ENCODE measurements at regions not wholly inside any gene's neighbourhood (a gene's known extent, or its start where the extent isn't known, plus 50 kb on each side); places are given as distances from the start of the nearest gene placed in this dataset.

DNA sequence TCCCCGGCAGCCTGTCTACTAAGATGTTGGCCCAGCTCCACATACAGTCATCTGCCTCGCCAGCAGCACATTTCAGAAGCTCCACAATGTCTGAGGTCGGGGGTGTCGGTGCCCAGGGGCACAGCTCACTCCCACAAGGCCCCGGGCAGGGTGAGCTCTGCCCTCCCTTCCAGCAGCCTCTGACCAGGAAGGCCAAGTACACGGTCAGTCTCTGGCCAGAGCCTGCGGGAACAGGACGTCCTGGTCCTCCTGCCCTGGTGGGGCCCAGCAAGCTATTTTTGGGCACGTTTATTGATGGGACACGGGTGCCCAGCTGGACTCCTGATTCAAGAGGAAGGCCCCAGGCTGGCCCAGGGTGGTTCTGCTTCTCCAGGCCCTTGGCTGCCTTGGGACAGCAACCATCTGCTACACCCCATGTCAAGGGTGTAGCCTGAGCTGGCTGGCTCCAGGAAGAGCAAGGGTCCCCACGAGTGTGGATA, 114.9 kb upstream of the PTPN1 start:
- H3K36me3 ChIP-seq (ENCODE audit: control insufficient read depth, insufficient read depth, low read length): no peaks in the 10 kb centered on the region
- peaks cover 9% of the 10 kb centered on the region for H3K4me1 ChIP-seq (ENCODE audit: control insufficient read depth, insufficient read depth, low read length, poor library complexity, severe bottlenecking)
- no peak overlapping the region for H3K4me3 ChIP-seq (ENCODE audit: extremely low read depth, insufficient read depth, low read length, poor library complexity, severe bottlenecking)
- no peaks in the 10 kb centered on the region for H3K9me3 ChIP-seq (ENCODE audit: control insufficient read depth, low read length)
- no peak overlapping the region for H3K27ac ChIP-seq (ENCODE audit: low read depth, low read length, severe bottlenecking)
- 83 to 92% methylated on average over 9 to 10 of the region's 11 CpGs for WGBS, 2 experiments (ENCODE audit: insufficient coverage in 2 of 2)

DNA sequence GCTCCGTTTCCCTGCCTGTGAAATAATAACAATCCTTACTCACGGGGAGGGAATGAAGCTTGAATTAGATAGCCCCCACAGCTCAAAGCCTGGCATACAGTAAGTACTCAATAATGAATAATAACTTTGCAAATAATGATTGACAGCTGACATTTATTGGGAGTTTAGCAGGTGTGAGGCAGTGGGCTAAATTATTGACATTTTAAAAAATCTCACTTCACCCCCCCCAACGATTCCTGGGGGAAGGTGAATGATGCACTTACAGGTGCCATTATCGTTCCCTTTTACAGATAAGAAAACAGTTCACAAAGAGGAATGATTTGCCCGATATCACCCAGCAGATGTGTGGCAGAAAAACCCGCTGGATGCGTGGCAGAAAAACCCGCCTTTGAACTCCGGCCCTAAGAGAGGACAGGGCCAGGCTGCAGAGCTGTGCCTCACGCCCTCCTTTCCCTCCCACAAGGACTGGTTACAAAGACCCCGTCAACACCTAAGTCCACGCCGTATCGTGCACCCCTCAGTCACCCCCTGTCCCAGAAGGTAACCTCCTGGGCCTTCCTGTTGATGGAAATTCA, 114.2 kb upstream of the PTPN1 start:
- no peak overlapping the region for H3K27ac ChIP-seq (ENCODE audit: low read depth, low read length, severe bottlenecking)
- H3K36me3 ChIP-seq (ENCODE audit: control insufficient read depth, insufficient read depth, low read length): no peaks in the 10 kb centered on the region
- peaks cover 9% of the 10 kb centered on the region for H3K4me1 ChIP-seq (ENCODE audit: control insufficient read depth, insufficient read depth, low read length, poor library complexity, severe bottlenecking)
- H3K4me3 ChIP-seq (ENCODE audit: extremely low read depth, insufficient read depth, low read length, poor library complexity, severe bottlenecking): no peak overlapping the region
- no peaks in the 10 kb centered on the region for H3K9me3 ChIP-seq (ENCODE audit: control insufficient read depth, low read length)
- WGBS, 2 experiments (ENCODE audit: insufficient coverage in 2 of 2): 86 to 91% methylated on average over 11 of the region's 14 CpGs

DNA sequence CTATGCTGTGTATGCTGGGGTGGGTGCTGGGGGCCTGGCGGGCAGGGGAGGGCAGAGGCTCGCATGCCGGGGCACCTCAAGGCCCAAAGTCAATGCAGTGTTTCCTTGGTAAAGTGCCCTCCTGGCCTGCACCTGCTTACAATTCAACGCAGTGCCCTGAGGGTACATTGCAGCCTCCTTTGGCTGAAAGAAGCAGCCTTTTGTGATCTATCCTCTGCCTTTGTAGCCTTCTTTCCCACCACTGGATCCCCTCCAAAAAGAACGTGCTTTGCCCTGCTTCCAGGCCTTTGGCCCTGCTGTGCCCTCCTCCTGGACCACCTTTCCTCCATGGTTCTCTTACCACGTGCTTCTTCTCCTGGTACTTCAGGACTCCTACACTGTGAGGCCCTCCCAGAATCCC, 113.6 kb upstream of the PTPN1 start:
- no peaks in the 10 kb centered on the region for H3K9me3 ChIP-seq (ENCODE audit: control insufficient read depth, low read length)
- no peaks in the 10 kb centered on the region for H3K36me3 ChIP-seq (ENCODE audit: control insufficient read depth, insufficient read depth, low read length)
- 90 to 95% methylated on average over 5 to 6 of the region's 6 CpGs for WGBS, 2 experiments (ENCODE audit: insufficient coverage in 2 of 2)
- no peak overlapping the region for H3K27ac ChIP-seq (ENCODE audit: low read depth, low read length, severe bottlenecking)
- H3K4me1 ChIP-seq (ENCODE audit: control insufficient read depth, insufficient read depth, low read length, poor library complexity, severe bottlenecking): peaks cover 9% of the 10 kb centered on the region
- H3K4me3 ChIP-seq (ENCODE audit: extremely low read depth, insufficient read depth, low read length, poor library complexity, severe bottlenecking): no peak overlapping the region

DNA sequence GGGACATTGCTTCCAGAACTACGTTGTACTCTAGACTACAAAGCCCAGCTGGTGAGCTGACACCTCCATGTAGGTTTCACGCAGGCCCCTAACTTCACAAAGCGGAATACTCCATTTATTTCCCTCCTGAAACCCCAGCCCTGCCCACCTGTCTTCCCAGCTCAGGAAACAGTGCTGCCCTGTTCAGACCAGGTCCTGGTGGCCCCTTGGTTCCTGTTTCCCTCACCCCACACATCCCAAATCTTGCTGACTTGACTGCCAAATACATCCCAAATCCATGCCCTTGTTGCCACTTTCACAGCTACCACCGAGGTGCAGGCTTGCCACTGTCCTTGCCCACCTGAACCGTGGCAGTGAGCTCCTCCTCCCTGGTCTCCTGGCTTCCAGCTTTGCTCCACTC, 113.1 kb upstream of the PTPN1 start:
- no peaks in the 10 kb centered on the region for H3K9me3 ChIP-seq (ENCODE audit: control insufficient read depth, low read length)
- H3K27ac ChIP-seq (ENCODE audit: low read depth, low read length, severe bottlenecking): no peak overlapping the region
- H3K4me1 ChIP-seq (ENCODE audit: control insufficient read depth, insufficient read depth, low read length, poor library complexity, severe bottlenecking): peaks cover 9% of the 10 kb centered on the region
- H3K36me3 ChIP-seq (ENCODE audit: control insufficient read depth, insufficient read depth, low read length): no peaks in the 10 kb centered on the region
- H3K4me3 ChIP-seq (ENCODE audit: extremely low read depth, insufficient read depth, low read length, poor library complexity, severe bottlenecking): no peak overlapping the region
- 91 to 92% methylated on average over 4 to 5 of the region's 5 CpGs for WGBS, 2 experiments (ENCODE audit: insufficient coverage in 2 of 2)

DNA sequence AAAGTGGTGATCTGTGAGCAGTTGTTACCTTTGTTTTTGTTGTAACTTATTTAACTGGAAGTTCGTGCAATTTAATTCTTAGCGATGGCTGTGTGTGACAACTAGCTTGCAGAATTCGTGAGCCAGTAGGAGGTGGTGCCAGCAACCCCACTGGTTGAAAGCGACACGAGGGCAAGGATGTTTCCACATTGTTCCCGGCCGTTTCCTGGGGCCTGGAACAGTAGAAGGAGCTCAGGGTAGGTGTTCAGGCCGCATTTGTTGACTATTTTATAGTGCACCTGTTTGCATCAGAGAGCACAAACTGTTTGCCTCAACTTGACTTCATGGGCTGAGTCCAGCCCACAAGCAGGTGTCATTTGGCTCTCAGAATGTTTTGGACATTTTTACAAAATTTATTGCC, 112.1 kb upstream of the PTPN1 start:
- 83 to 98% methylated on average over 6 to 8 of the region's 8 CpGs for WGBS, 2 experiments (ENCODE audit: insufficient coverage in 2 of 2)
- Histone ChIP-seq H3K36me3 (ENCODE audit: control insufficient read depth, insufficient read depth, low read length) (no peaks in the 10 kb centered on the region), H3K9me3 (ENCODE audit: control insufficient read depth, low read length) (no peaks in the 10 kb centered on the region), H3K27ac (ENCODE audit: low read depth, low read length, severe bottlenecking) (no peak overlapping the region), H3K4me1 (ENCODE audit: control insufficient read depth, insufficient read depth, low read length, poor library complexity, severe bottlenecking) (peaks cover 9% of the 10 kb centered on the region), H3K4me3 (ENCODE audit: extremely low read depth, insufficient read depth, low read length, poor library complexity, severe bottlenecking) (no peak overlapping the region)

DNA sequence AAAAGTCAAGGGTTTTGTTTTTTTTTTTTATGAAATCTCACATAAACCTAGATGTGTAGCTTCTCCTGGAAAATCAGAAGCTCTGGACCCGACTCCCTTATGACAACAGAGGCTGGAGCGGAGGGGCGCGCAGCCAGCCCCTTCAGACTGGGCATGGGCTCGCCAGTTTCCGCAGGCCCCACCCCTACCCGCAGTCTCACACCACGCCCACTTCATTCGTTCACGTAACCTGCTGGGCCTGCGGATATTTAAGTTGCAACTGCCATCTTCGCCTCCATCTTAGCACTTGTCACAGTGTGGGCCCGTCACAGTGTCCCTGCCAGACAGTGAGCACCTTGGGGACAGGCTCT, 111.7 kb upstream of the PTPN1 start:
- 87 to 92% methylated on average over 11 to 12 of the region's 13 CpGs for WGBS, 2 experiments (ENCODE audit: insufficient coverage in 2 of 2)
- no peak overlapping the region for H3K4me3 ChIP-seq (ENCODE audit: extremely low read depth, insufficient read depth, low read length, poor library complexity, severe bottlenecking)
- no peaks in the 10 kb centered on the region for H3K36me3 ChIP-seq (ENCODE audit: control insufficient read depth, insufficient read depth, low read length)
- no peaks in the 10 kb centered on the region for H3K9me3 ChIP-seq (ENCODE audit: control insufficient read depth, low read length)
- peaks cover 9% of the 10 kb centered on the region for H3K4me1 ChIP-seq (ENCODE audit: control insufficient read depth, insufficient read depth, low read length, poor library complexity, severe bottlenecking)
- no peak overlapping the region for H3K27ac ChIP-seq (ENCODE audit: low read depth, low read length, severe bottlenecking)

DNA sequence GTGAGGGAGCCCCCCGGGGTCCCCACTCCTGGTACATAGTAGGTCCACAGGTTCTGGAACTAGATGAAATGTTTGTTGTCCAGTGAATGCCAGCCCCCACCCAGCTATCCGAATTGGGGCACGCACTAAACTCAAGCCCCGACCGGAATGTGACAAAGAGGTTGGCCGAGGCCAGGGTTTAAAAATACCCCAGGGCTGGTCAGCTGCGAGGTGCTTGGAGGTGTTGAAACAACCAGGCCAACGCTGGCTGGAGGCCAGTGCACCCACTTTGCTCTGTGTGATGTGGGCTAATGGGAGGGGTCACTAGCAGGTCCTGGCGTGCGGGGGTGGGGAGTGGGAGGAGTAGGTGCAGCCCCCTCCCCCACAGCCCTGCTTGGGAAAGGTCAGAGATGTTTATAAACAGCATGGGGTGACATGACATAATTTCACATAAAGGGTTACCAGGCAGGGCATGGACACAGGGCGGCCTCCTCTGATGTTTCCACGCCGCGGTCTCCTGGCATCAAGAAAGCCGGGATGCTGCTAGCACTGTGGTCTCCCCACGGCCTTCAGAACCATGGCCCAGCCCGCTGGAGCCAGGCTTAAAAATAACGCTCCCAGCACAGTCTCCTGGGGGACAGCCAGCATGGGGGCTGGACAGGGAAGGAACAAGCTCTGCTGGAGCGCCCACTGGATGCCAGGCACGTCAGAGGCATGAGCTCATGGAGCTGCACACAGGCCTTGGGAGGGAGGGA, 111.2 kb upstream of the PTPN1 start:
- H3K27ac ChIP-seq (ENCODE audit: low read depth, low read length, severe bottlenecking): no peak overlapping the region
- H3K9me3 ChIP-seq (ENCODE audit: control insufficient read depth, low read length): no peaks in the 10 kb centered on the region
- H3K4me1 ChIP-seq (ENCODE audit: control insufficient read depth, insufficient read depth, low read length, poor library complexity, severe bottlenecking): peaks cover 9% of the 10 kb centered on the region
- 85 to 92% methylated on average over 14 to 17 of the region's 20 CpGs for WGBS, 2 experiments (ENCODE audit: insufficient coverage in 2 of 2)
- no peak overlapping the region for H3K4me3 ChIP-seq (ENCODE audit: extremely low read depth, insufficient read depth, low read length, poor library complexity, severe bottlenecking)
- H3K36me3 ChIP-seq (ENCODE audit: control insufficient read depth, insufficient read depth, low read length): no peaks in the 10 kb centered on the region

DNA sequence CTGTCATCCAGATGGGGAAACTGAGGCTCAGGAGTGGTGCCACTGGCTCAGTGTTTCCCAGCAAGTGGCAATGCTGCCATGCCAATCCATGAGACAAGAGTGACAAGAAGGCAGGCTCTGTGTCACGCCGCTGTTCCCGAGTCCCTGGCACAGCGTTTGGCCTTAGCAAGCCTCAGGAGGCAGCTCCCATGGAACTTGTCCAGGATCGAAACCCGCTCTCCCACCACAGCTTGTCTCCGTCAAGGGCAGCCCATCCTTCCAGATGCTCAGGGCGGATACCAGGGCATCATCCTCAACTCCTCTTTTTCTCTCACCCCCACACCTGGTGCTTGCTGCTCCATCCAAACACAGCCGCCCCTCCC, 110.6 kb upstream of the PTPN1 start:
- Histone ChIP-seq H3K9me3 (ENCODE audit: control insufficient read depth, low read length) (no peaks in the 10 kb centered on the region), H3K4me1 (ENCODE audit: control insufficient read depth, insufficient read depth, low read length, poor library complexity, severe bottlenecking) (peaks cover 9% of the 10 kb centered on the region), H3K36me3 (ENCODE audit: control insufficient read depth, insufficient read depth, low read length) (no peaks in the 10 kb centered on the region), H3K27ac (ENCODE audit: low read depth, low read length, severe bottlenecking) (no peak overlapping the region), H3K4me3 (ENCODE audit: extremely low read depth, insufficient read depth, low read length, poor library complexity, severe bottlenecking) (no peak overlapping the region)
- WGBS, 2 experiments (ENCODE audit: insufficient coverage in 2 of 2): 93 to 95% methylated on average over 9 of the region's 9 CpGs

DNA sequence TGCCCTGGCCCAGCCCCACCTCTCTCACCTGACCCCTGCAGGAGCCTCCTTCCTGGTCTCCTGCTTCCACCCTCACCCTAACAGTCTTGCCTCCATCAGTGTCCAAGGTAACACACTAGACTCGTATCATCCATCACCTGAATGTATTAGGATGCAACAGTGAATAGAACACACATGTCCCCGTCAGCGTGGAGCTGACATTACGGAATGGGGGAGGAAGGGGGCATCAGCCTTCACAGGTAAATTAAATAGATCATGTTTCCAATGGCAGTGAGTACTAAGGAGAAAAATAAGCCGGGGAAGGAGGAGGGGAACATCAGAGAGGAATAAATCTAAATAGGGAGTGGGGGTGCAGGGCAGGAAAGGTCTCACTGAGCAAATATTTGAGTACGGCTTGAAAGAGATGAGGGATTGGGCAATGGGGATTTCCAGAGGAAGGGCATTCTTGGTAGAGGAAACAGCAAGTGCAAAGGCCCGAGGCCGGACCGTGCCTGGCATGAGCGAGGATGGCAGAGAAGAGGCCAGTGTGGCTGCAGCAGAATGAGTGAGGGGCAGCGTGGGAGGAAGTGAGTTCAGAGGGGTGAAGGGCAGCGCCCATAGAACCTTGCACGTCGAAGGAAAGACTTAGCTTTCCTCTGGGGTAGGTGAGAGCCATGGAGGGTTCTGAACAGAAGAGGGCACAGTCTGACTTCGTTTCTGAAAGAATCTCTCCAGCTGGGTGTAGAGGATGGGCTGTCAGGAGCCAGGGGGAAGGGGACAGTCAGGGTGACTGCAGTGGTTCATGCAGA, 110.1 kb upstream of the PTPN1 start:
- Histone ChIP-seq H3K36me3 (ENCODE audit: control insufficient read depth, insufficient read depth, low read length) (no peaks in the 10 kb centered on the region), H3K9me3 (ENCODE audit: control insufficient read depth, low read length) (no peaks in the 10 kb centered on the region), H3K4me3 (ENCODE audit: extremely low read depth, insufficient read depth, low read length, poor library complexity, severe bottlenecking) (no peak overlapping the region), H3K4me1 (ENCODE audit: control insufficient read depth, insufficient read depth, low read length, poor library complexity, severe bottlenecking) (peaks cover 9% of the 10 kb centered on the region), H3K27ac (ENCODE audit: low read depth, low read length, severe bottlenecking) (no peak overlapping the region)
- WGBS, 2 experiments (ENCODE audit: insufficient coverage in 2 of 2): 85 to 90% methylated on average over 13 to 14 of the region's 15 CpGs

DNA sequence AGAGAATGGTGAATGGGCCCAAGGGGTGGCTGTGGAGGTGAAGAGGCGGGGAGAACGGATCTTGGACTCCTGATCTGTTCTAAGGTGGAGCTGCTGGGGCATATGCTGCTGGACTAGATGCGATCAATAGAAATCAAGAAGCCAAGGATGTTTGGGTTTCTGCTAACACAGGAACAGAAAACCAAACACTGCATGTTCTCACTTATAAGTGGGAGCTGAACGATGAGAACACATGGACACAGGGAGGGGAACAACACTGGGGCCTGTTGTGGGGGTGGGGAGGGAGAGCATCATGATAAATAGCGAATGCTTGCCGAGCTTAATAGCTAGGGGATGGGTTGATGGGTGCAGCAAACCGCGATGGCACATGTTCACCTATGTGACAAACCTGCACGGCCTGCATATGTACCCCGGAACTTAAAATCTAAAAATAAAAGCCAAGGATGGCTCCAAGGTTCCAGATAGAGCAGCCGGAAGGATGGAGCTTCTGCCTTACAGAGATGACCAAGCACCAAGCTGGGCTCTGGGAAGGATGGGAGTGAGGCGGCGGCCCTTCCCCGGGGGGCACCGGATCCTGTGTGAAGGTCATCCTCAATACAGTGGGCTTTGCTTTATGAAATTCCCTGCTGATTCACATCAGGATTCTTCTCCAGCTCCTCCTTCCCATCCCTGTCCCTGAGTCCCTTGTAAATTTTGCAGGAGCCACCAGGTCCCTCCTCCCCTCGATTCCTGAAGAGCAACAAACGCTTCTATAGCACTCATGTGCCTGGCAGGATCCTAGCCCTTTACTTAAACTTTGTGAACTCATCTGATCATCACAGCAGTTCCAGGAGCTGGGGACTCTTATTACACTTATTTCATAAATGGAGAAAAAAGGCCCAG, 109.2 kb upstream of the PTPN1 start:
- Histone ChIP-seq H3K36me3 (ENCODE audit: control insufficient read depth, insufficient read depth, low read length) (no peaks in the 10 kb centered on the region), H3K4me3 (ENCODE audit: extremely low read depth, insufficient read depth, low read length, poor library complexity, severe bottlenecking) (no peak overlapping the region), H3K9me3 (ENCODE audit: control insufficient read depth, low read length) (no peaks in the 10 kb centered on the region), H3K27ac (ENCODE audit: low read depth, low read length, severe bottlenecking) (no peak overlapping the region), H3K4me1 (ENCODE audit: control insufficient read depth, insufficient read depth, low read length, poor library complexity, severe bottlenecking) (peaks cover 9% of the 10 kb centered on the region)
- 92 to 94% methylated on average over 12 to 17 of the region's 17 CpGs for whole genome bisulfite sequencing, 2 experiments (ENCODE audit: insufficient coverage in 2 of 2)
